Vagina (tissue), 2 donors: ENCODE measurements at regions not wholly inside any gene's neighbourhood (a gene's known extent, or its start where the extent isn't known, plus 50 kb on each side); places are given as distances from the start of the nearest gene placed in this dataset.

Experiments used
- POLR2A ChIP-seq, 2 donors: fragments of 450-650 bp; IDR thresholded peaks; one replicate each; pipeline ENCODE4 v1.6.1; 2017; ENCODE audit warnings: antibody characterized with exemption in 2 of 2, mild to moderate bottlenecking in 2 of 2, moderate library complexity in 2 of 2
- POLR2AphosphoS5 ChIP-seq, 2 donors: sonication (generic); formaldehyde crosslinking; IDR thresholded peaks; one replicate each; pipeline ENCODE4 v1.9.0; 2017; ENCODE audit warnings: antibody characterized with exemption in 2 of 2, mild to moderate bottlenecking in 2 of 2, low read depth in 1 of 2; ENCODE audit not compliant: insufficient read depth in 1 of 2
- TF ChIP-seq, protein P1 (sequence below), 3 experiments: fragments of 450-650 bp in 2 of 3; fragments of 200-600 bp in 1 of 3; sonication (generic) in 1 of 3; IDR thresholded peaks; one replicate each; pipeline ENCODE4 v1.5.1; 2017 to 2019; ENCODE audit warnings: antibody characterized with exemption in 3 of 3, mild to moderate bottlenecking in 2 of 3, moderate library complexity in 2 of 3

DNA sequence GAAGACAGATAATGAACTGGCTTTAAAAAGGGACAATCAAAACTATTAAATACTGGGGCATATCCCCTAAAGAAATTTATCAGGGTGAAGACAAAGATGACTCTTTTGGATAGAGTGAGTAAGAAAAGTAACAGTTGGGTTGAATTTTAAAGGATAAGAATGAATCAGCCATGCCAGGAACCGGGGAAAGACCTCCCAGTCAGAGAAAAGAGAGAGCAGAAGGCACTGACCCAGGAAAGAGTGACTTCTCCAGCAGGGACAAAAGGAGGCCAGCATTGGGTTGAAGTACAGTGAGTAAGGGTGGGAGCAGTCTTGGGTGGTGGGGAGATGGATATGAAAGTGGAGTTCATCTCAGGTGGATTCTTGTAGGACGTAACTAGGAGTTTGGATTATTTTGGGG is 516.9 kb upstream of the JAG1 start:
- TF ChIP-seq, protein P1, sequence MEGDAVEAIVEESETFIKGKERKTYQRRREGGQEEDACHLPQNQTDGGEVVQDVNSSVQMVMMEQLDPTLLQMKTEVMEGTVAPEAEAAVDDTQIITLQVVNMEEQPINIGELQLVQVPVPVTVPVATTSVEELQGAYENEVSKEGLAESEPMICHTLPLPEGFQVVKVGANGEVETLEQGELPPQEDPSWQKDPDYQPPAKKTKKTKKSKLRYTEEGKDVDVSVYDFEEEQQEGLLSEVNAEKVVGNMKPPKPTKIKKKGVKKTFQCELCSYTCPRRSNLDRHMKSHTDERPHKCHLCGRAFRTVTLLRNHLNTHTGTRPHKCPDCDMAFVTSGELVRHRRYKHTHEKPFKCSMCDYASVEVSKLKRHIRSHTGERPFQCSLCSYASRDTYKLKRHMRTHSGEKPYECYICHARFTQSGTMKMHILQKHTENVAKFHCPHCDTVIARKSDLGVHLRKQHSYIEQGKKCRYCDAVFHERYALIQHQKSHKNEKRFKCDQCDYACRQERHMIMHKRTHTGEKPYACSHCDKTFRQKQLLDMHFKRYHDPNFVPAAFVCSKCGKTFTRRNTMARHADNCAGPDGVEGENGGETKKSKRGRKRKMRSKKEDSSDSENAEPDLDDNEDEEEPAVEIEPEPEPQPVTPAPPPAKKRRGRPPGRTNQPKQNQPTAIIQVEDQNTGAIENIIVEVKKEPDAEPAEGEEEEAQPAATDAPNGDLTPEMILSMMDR (IDR thresholded peaks at IDR 0.05): no peak
- TF ChIP-seq POLR2AphosphoS5 (IDR thresholded peaks at IDR 0.05; ENCODE audit: insufficient read depth in 1 of 2, low read depth in 1 of 2) (no peak), POLR2A (IDR thresholded peaks at IDR 0.05) (no peak)
